ENCODE measurements at regions not wholly inside any gene's neighbourhood (a gene's known extent, or its start where the extent isn't known, plus 50 kb on each side); places are given as distances from the start of the nearest gene placed in this dataset.

DNA sequence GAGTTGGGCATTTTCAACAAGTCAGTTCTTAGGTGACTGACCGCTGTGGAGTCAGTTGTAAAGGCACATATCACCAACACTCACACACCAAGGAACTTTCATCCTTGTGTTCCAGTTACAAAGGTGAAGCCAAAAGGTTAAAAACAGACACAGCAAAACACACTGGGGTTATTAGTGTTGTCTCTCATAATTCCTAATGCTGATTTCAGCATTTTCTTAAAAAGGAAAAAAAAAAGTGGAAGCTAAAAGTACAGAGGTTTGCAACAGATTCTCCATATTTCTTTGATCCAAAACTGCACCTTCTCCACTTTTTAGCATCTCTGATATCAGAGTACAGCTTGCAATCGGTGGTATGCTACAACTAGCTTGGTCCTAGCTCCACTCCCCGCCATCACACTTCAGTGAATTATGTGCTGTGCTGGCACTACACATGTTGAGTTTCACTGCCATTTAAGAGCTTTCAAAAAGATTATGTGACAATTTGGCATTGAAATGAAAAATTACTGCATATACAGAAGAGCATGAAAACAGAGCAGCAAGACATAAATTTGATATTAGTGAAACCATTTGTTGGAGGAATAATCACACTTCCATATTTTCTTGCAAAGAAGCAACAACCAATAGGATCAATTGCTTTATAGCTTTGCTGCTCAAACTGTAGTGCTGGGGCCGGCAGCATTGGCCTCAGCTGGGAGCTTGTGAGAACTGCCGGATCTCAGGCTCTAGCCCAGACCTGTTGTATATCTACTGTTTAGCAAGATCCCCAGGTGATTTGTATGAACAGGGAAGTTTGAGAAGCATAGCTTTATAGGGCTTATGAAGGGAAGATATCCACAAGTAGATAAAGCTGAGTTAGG lies 62.3 kb upstream of the DAPL1 start:
- DNase-seq: no peak

DNA sequence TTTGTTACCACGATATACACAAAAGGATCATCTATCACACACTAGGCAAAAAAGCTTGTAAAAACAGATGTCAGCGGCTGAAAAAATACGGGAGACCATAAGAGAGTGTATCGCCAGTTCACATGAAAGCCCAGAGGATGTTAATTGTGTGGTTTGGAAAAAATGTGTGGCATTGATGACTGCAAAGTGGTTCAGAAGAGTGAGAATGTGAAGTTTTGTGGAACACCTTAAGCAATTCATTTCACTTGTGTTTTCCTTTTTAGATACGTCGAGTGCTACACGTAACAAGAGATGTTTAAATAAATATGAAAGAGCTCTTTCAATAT lies 61.7 kb upstream of the DAPL1 start:
- no peak for DNase-seq

DNA sequence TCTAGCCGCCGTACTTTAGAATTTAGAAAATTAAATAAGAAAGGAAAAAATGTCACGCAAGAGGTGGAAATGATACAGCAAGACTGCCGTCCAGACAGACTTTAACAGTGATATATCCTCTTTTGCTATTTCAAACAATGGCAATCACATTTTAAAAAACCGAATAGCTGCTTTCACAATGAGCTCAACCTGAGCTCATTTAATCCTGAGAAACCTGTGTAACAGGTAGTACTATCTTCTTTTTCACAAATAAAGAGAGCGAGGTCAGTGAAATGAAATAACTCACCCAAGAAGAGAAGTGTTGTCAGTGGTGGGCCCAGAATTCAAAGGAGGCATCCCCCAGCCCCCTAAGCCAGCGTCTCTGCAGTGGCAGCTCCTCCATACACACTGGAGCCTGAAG lies 60.7 kb upstream of the DAPL1 start:
- DNase-seq: no peak

DNA sequence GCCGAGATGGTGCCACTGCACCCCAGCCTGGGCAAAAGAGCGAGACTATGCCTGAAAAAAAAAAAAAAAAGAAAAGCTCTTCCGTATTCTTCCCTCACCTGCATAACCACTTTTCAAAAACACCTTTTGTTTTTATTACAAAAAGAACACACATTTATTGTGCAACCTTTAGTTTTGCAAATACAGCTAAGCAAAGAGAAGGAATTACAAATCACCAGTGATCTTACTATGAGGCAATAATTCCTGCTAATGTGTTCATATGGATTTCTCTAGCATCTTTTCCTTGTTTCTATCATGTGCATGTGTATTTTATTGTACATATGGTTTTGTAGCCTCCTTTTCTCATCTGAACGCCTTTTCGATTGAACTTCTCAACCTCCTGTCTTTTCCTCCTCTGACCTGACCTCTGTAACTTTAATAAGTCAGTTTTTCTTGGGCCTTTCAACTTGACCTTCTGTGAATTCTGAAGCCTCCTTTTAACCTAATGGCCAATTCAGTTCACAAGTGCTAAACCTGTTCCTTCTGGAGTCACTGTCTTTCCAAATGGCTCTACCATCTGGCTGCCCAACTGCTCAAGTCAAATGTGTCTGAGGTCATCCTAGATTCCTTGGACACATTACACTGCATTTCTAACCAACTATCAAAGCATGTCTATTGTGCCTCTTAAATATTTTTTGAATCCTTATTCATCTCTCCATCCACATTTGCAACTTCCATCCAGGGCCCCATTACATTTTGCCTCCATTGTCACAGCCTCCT lies 59.1 kb upstream of the DAPL1 start:
- DNase-seq: no peak

DNA sequence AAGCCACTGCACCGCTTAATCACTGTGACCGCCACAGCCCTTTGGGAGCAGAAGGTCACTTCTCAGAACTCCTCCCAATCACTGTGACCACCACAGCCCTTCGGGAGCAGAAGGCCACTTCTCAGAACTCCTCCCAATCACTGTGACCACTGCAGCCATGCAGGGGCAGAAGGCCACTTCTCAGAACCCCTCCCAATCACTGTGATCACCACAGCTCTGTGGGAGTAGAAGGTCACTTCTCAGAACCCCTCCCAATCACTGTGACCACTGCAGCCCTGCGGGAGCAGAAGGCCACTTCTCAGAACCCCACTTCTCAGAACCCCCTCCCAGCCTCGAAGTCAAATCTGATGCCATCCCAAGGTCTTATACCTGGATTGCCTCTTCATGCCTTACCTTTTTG lies 56.8 kb upstream of the DAPL1 start:
- DNase-seq: no peak

DNA sequence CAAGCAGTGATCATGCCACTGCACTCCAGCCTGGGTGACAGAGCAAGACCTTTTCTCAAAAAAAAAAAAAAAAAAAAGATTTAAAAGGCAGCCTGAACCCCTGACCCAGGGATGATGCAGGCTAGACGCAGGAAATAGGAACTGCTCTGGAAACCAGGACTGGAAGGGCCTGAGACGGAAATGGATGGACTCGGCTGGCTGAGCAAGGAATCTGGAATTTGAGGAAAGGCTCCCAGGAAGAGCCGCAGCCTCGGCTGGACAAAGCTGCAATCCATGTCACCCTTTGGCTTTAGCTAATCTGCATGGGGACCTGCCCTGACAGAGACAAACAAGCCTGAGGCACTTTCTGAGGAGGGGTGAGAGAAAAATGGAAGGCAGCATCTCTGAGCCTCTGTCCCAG lies 55.0 kb upstream of the DAPL1 start:
- no peak for DNase-seq

DNA sequence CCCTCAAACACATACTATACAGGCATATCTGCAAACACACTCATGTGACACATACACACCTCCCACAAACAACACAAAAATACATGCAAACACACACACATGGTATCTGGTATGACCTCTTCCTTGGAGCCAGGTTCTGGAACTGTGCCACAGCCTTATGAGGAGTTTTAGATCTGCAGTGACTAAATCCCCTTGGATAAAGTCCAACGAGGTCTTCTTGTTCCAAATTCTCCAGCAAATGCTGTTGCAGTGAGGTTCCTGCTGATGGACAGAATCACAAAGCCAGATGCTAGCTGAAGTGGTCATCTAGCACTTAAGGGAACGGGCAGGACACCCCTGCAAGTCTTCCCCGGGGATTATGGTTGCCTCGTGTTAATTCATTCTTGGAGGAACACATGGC lies 54.5 kb upstream of the DAPL1 start:
- DNase-seq: no peak

DNA sequence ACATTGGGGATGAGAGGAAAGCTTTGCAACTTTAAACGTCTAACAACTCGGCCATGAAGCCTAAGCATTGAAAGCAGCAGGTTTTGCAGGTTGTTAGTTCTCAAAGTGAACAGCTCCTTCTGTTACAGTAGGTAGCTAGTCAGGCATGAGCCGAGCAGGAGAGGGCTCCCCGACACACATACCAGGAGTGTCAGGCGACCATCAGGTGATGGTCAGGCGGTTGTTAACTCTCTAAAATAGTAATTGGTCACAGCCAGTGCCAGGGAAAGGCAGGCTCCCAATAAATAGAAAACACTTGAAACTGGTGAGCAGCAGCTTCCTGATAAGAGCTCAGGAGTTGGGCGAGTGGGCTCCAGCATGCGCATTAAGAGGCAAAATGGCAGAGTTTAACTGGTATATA lies 53.5 kb upstream of the DAPL1 start:
- no peak for DNase-seq

DNA sequence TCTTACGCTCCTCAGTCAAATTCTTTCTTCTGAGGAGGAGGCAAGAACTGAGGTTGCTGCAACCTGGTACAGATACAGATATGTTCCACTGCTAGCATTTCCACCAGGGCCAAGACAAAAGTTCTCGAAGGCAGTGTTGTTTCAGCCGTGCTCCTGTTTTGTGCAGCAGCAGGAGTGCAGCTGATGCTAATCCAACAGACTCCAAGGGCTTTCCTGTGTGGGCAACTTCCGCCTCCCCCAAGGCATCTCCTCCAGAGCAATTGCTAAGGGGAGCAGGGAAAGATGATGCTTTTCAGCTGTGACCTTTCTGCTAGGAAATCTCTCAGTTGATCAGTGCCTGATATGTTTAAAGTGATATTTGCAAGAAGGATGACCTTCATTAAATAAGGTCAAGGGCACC lies 52.6 kb upstream of the DAPL1 start:
- no peak for DNase-seq

DNA sequence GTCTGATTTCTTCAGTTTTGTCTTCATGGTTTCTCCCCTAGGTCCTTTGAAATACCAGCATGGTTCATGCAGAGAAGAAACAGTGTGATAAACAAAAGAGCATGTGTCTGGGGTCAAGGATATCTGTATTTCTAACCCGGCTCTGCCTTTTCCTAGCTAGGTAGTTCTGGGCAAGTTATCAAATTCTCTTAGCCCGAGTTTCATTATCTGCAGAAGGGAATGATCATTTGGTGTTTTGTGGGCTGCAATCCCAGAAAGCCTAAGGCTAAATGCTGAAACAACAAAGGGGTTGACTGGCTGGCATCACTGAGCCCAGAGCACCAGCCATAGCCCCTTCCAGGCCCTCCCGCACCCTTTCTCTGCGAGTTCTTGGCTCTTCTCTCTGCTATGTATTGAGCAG lies 51.7 kb upstream of the DAPL1 start:
- no peak for DNase-seq

DNA sequence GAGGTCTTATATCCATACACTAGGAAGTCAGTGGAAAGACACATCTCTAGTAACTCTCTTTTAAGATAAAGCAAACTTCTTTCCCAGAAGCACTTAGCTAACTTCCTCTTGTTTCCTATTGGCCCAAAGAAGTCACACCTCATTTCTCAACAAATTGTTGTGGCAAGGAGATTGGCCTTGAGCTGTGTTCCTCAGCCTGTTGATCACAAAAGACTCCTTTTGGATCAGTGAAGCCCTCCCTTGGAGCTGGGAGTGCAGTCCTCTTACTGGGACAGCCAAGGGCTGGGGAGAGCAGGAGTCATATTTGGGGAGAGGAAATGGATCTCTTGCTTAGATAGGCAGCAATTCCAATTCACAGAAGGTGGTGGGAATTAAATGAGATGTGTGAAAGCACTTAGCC lies 51.2 kb upstream of the DAPL1 start:
- DNase-seq: no peak

DNA sequence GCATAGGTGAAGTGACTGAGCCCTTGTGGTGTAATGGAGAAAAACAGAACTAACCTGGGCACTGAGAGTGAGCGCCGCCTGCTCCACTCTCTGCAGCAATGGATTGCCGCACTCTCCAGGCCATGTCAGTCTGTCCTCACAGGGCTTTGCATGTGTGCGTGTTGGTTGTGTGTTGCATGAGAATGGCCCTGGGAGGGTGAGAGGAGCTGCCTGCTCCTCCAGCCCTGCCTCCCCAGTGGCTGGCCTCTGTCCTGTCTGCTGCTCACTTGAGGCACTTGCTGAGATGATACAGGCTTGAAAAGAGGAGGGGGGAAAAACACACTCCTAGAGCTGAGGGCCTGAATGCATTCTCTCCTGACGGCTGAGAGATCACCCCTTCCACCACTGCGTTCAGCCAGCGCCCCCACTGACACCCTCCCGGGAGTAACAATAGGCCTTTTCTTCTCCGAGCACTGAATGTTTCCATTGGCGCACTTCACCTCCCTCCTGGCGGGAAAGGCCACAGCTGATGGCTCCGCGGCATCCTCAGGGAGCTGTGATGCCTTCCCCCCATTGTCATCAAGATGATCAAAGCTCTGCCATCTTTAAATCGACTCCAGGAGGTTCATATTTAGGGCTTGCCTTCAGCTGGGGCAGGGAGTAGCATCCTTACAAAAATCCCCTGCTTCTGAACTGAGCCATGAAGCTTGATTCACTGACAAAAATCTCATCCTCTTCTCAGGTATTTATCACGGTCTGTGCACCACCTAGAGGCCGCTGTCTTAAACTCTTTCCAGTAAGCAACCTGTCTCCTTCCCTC lies 49.9 kb upstream of the DAPL1 start:
- DNase-seq: peak; percentile 83
